K562 (cell line): ENCODE measurements at regions not wholly inside any gene's neighbourhood (a gene's known extent, or its start where the extent isn't known, plus 50 kb on each side); places are given as distances from the start of the nearest gene placed in this dataset.

Experiments
- BRCA1 ChIP-seq, 2 experiments: fragments of 450-650 bp in 1 of 2; sonication (generic) in 1 of 2; formaldehyde crosslinking in 1 of 2; IDR thresholded peaks; 2 replicates each; pipeline versions ENCODE4 v1.5.0 to v1.6.1; 2017 to 2020; ENCODE audit warnings: mild to moderate bottlenecking in 1 of 2, missing genetic modification reagents in 1 of 2
- CHD7 ChIP-seq: fragments of 200-600 bp; sonication (generic); IDR thresholded peaks from one replicate; pipeline ENCODE4 v1.6.1; 2012; ENCODE audit warnings: mild to moderate bottlenecking, low read depth, low read length, inconsistent platforms
- E2F4 ChIP-seq: sonication (generic); formaldehyde crosslinking; IDR thresholded peaks from 2 replicates; pipeline ENCODE4 v1.8.0; 2022; ENCODE audit warnings: mild to moderate bottlenecking, low read depth, missing genetic modification reagents
- EWSR1 ChIP-seq: fragments of 450-650 bp; IDR thresholded peaks from 2 replicates; pipeline ENCODE4 v1.6.1; 2018; ENCODE audit warnings: borderline replicate concordance, mild to moderate bottlenecking, low read depth, moderate library complexity; ENCODE audit not compliant: partially characterized antibody
- NR0B1 ChIP-seq: fragments of 450-650 bp; IDR thresholded peaks from one replicate; pipeline ENCODE4 v1.6.1; 2018; ENCODE audit warnings: mild to moderate bottlenecking, moderate library complexity; ENCODE audit not compliant: partially characterized antibody
- NR2C2 ChIP-seq, 2 experiments: fragments of 200-800 bp in 1 of 2; sonication (Bioruptor generic) in 1 of 2; sonication (generic) in 1 of 2; formaldehyde crosslinking in 1 of 2; IDR thresholded peaks; 2 replicates each; pipeline versions ENCODE4 v1.6.1 to v1.8.0; 2016 to 2022; ENCODE audit warnings: mild to moderate bottlenecking in 1 of 2, missing compliant biosample characterization in 1 of 2, missing genetic modification characterization in 1 of 2, missing genetic modification reagents in 1 of 2
- SMAD1 ChIP-seq: fragments of 150-350 bp; IDR thresholded peaks from 2 replicates; pipeline ENCODE4 v1.6.1; 2014; ENCODE audit warnings: low read length, low read depth; ENCODE audit not compliant: partially characterized antibody
- TRIM24 ChIP-seq, 2 experiments: fragments of 450-650 bp; IDR thresholded peaks; 2 replicates each; pipeline ENCODE4 v1.6.1; 2016
- ZBTB17 ChIP-seq: fragments of 450-650 bp; formaldehyde crosslinking; IDR thresholded peaks from 2 replicates; pipeline ENCODE4 v1.4.0; 2020; ENCODE audit warnings: mild to moderate bottlenecking
- ZNF134 ChIP-seq: fragments of 250-450 bp; sonication (Bioruptor Pico); conservative IDR thresholded peaks from 2 replicates; pipeline ENCODE4 v1.4.0; 2020
- ZNF445 ChIP-seq: fragments of 250-450 bp; sonication (Bioruptor Pico); IDR thresholded peaks from 2 replicates; pipeline ENCODE4 v1.4.0; 2020; ENCODE audit warnings: low read depth, mild to moderate bottlenecking, moderate library complexity

GRCh38 chr3:193910886-193911738 lies 224.8 kb upstream of the HES1 start (continued):
- TF ChIP-seq NR0B1 (no peak), CHD7 (no peak), ZBTB17 (CRISPR knock-in tag) (0 out of 2 replicates have a peak, but pooled peaks have one; percentile 22), BRCA1 (IDR thresholded peaks at IDR 0.05) (no peak), BRCA1 (CRISPR knock-in tag; IDR thresholded peaks at IDR 0.05) (no peak), ZNF445 (no peak), ZNF134 (CRISPR knock-in tag) (peak; percentile 84), E2F4 (no peak), EWSR1 (no peak), SMAD1 (peak; percentile 69), TRIM24 (IDR thresholded peaks at IDR 0.05) (peak; percentile 59 to 85; a peak in 3 of 4 replicates), NR2C2 (CRISPR knock-in tag; IDR thresholded peaks at IDR 0.05) (no peak; the same call in 1 of the 2 replicates), NR2C2 (tag; IDR thresholded peaks at IDR 0.05) (peak; percentile 79)
